A549 (cell line): ENCODE measurements at regions not wholly inside any gene's neighbourhood (a gene's known extent, or its start where the extent isn't known, plus 50 kb on each side); places are given as distances from the start of the nearest gene placed in this dataset.
A peak's percentile ranks its signal among the peaks of the same experiment; 100 is the strongest.
"Not testable (repeated sequence)": the region's sequence is repeated elsewhere in the genome, so short reads cannot be mapped to it uniquely, and the experiment has no call there.

Experiments used
- ATAC-seq, 2 experiments: fragments of 200-7000 bp in 1 of 2; fragments of >200 bp in 1 of 2; cut with Nextera tagmentation in 1 of 2; cut with Tn5 transposase in 1 of 2; 3 replicates each; pipeline versions ENCODE4 v1.8.0 to v1.9.1; 2018 to 2020; ENCODE audit warnings: mild to moderate bottlenecking in 1 of 2, moderate library complexity in 1 of 2
- CTCF ChIA-PET: fragments of 300-600 bp; sonication (Branson Sonifier 250); formaldehyde crosslinking; extraction: SDS; loops from one replicate; lab custom pipeline; 2021; ENCODE audit warnings: antibody characterized with exemption, inconsistent platforms; lab: Yijun Ruan, JAX
- POLR2A ChIA-PET: fragments of 350-600 bp; formaldehyde crosslinking; extraction: SDS; loops from one replicate; lab custom pipeline; 2021; ENCODE audit warnings: antibody characterized with exemption, inconsistent platforms; lab: Yijun Ruan, JAX
- DNase-seq, 2 experiments: peaks; one replicate each; pipeline versions ENCODE4 v3.0.0 to v3.0.0-alpha.2; 2011 to 2016; ENCODE audit warnings: low read depth in 1 of 2, low spot score in 1 of 2
- FAIRE-seq: peaks from 2 replicates; lab custom pipeline; 2011; peaks lifted over from hg19 to GRCh38; lab: Jason Lieb, UNC
- H3K27ac ChIP-seq, 2 experiments: fragments of >200 bp; sonication (Bioruptor Twin); formaldehyde crosslinking; 3 replicates each; pipeline ENCODE4 v1.5.1; 2016 to 2017
- H3K4me1 ChIP-seq: fragments of >200 bp; sonication (Bioruptor Twin); formaldehyde crosslinking; 3 replicates; pipeline ENCODE4 v1.6.1; 2016
- H3K4me2 ChIP-seq: fragments of >200 bp; sonication (Bioruptor Twin); formaldehyde crosslinking; 3 replicates; pipeline ENCODE4 v1.6.1; 2016
- H3K4me3 ChIP-seq: fragments of >200 bp; sonication (Bioruptor Twin); formaldehyde crosslinking; 3 replicates; pipeline ENCODE4 v1.5.1; 2016
- H3K9me3 ChIP-seq: fragments of >200 bp; sonication (Bioruptor Twin); formaldehyde crosslinking; 3 replicates; pipeline ENCODE4 v1.6.1; 2016
- ATOH8 ChIP-seq: fragments of 250-450 bp; sonication (Bioruptor Pico); IDR thresholded peaks from 2 replicates; pipeline ENCODE4 v1.5.0; 2020; ENCODE audit warnings: low read depth, mild to moderate bottlenecking, moderate library complexity
- BHLHE40 ChIP-seq: IDR thresholded peaks from 2 replicates; pipeline ENCODE4 v1.6.1; 2012; ENCODE audit warnings: low read depth, low read length, inconsistent platforms
- CHD2 ChIP-seq: fragments of 150-350 bp; IDR thresholded peaks from 2 replicates; pipeline ENCODE4 v1.6.1; 2014; ENCODE audit warnings: low read length; ENCODE audit not compliant: partially characterized antibody
- CHD4 ChIP-seq: fragments of 200-600 bp; sonication (generic); IDR thresholded peaks from 2 replicates; pipeline ENCODE4 v1.6.1; 2016; ENCODE audit warnings: antibody characterized with exemption, mild to moderate bottlenecking, borderline replicate concordance
- EP300 ChIP-seq, 2 experiments: fragments of >200 bp; sonication (Bioruptor Twin); formaldehyde crosslinking; IDR thresholded peaks; 2 replicates in 1 of 2; 3 replicates in 1 of 2; pipeline ENCODE4 v1.6.1; 2016 to 2017
- ESRRA ChIP-seq: fragments of 150-350 bp; IDR thresholded peaks from 2 replicates; pipeline ENCODE4 v1.6.1; 2014; ENCODE audit warnings: mild to moderate bottlenecking, low read length, borderline replicate concordance
- FOSL2 ChIP-seq, 2 experiments: fragments of 450-650 bp in 1 of 2; fragments of >200 bp in 1 of 2; sonication (Bioruptor Twin) in 1 of 2; formaldehyde crosslinking; IDR thresholded peaks; 2 replicates each; pipeline versions ENCODE4 v1.5.0 to v1.6.1; 2016 to 2020; ENCODE audit warnings: mild to moderate bottlenecking in 1 of 2, moderate library complexity in 1 of 2
- FOXS1 ChIP-seq: fragments of 250-450 bp; sonication (Bioruptor Pico); IDR thresholded peaks from 2 replicates; pipeline ENCODE4 v1.5.0; 2020; ENCODE audit warnings: mild to moderate bottlenecking, moderate library complexity
- GATA3 ChIP-seq: IDR thresholded peaks from 2 replicates; pipeline ENCODE4 v1.6.1; 2012; ENCODE audit warnings: borderline replicate concordance
- HES2 ChIP-seq: fragments of >200 bp; sonication (Bioruptor Twin); formaldehyde crosslinking; IDR thresholded peaks from 2 replicates; pipeline ENCODE4 v1.6.1; 2016
- HEYL ChIP-seq: fragments of 250-450 bp; sonication (Bioruptor Pico); IDR thresholded peaks from 2 replicates; pipeline ENCODE4 v1.8.0; 2021; ENCODE audit warnings: mild to moderate bottlenecking, moderate library complexity
- JUN ChIP-seq, 2 experiments: fragments of >200 bp; sonication (Bioruptor Twin); formaldehyde crosslinking; IDR thresholded peaks; 2 replicates in 1 of 2; 3 replicates in 1 of 2; pipeline ENCODE4 v1.6.1; 2016 to 2017
- MAFK ChIP-seq: fragments of 450-650 bp; IDR thresholded peaks from 2 replicates; pipeline ENCODE4 v1.6.1; 2014; ENCODE audit not compliant: partially characterized antibody
- MAX ChIP-seq: IDR thresholded peaks from 2 replicates; pipeline ENCODE4 v1.6.1; 2012
- MAZ ChIP-seq: fragments of 150-350 bp; IDR thresholded peaks from 2 replicates; pipeline ENCODE4 v1.6.1; 2014; ENCODE audit warnings: antibody characterized with exemption, low read depth, low read length, borderline replicate concordance
- MYC ChIP-seq: IDR thresholded peaks from 2 replicates; pipeline ENCODE4 v1.6.1; 2012; ENCODE audit warnings: mild to moderate bottlenecking, inconsistent platforms, low read length, improper control_type of control experiment, borderline replicate concordance
- NR3C1 ChIP-seq: fragments of >200 bp; sonication (Bioruptor Twin); formaldehyde crosslinking; IDR thresholded peaks from 3 replicates; pipeline ENCODE4 v1.6.1; 2017
- POLR2A ChIP-seq: IDR thresholded peaks from 2 replicates; pipeline ENCODE4 v1.6.1; 2012; ENCODE audit warnings: mild to moderate bottlenecking, low read length
- RARB ChIP-seq: fragments of 250-450 bp; sonication (Bioruptor Pico); IDR thresholded peaks from 2 replicates; pipeline ENCODE4 v1.8.0; 2021; ENCODE audit warnings: mild to moderate bottlenecking, moderate library complexity
- RCOR1 ChIP-seq: fragments of 150-350 bp; IDR thresholded peaks from 2 replicates; pipeline ENCODE4 v1.6.1; 2014; ENCODE audit warnings: antibody characterized with exemption, low read length, low read depth
- TFCP2L1 ChIP-seq: fragments of 250-450 bp; sonication (Bioruptor Pico); IDR thresholded peaks from 2 replicates; pipeline ENCODE4 v1.5.0; 2021; ENCODE audit warnings: mild to moderate bottlenecking
- TP53 ChIP-seq: fragments of 250-450 bp; sonication (Bioruptor Pico); IDR thresholded peaks from 2 replicates; pipeline ENCODE4 v1.5.0; 2021; ENCODE audit warnings: mild to moderate bottlenecking, moderate library complexity
- USF2 ChIP-seq: fragments of 450-650 bp; IDR thresholded peaks from 2 replicates; pipeline ENCODE4 v1.6.1; 2014; ENCODE audit warnings: antibody characterized with exemption
- ZC3H11A ChIP-seq: fragments of 450-650 bp; IDR thresholded peaks from 2 replicates; pipeline ENCODE4 v1.6.1; 2014; ENCODE audit warnings: antibody characterized with exemption, mild to moderate bottlenecking
- ZNF302 ChIP-seq: fragments of 250-450 bp; sonication (Bioruptor Pico); IDR thresholded peaks from 2 replicates; pipeline ENCODE4 v1.9.0; 2021; ENCODE audit warnings: inconsistent platforms, mild to moderate bottlenecking, moderate library complexity
- WGBS: methylation state at CpG from one replicate; pipeline ENCODE4 v1.1.6; 2017; ENCODE audit errors: missing lambda C conversion rate; 5-methylcytosine and 5-hydroxymethylcytosine counted together

GRCh38 chr2:207438414-207439126, 91.2 kb upstream of the CREB1 start:
- Histone ChIP-seq H3K9me3 (no peaks in the 10 kb centered on the region), H3K4me2 (no peak overlapping the region), H3K4me3 (no peak overlapping the region), H3K4me1 (no peaks in the 10 kb centered on the region), H3K27ac (no peak overlapping the region)
- FAIRE-seq (no peak), ATAC-seq (no peak), DNase-seq (no peak)
- TF ChIP-seq GATA3 (no peak), HES2 (no peak), FOXS1 (no peak), TFCP2L1 (no peak), MAFK (peak; percentile 60), TP53 (CRISPR knock-in tag) (no peak), ESRRA (no peak)
- 67% methylated on average over 3 of the region's 3 CpGs for WGBS
- CTCF ChIA-PET, result no interaction called here
- POLR2A ChIA-PET, result no interaction called here

- DNase-seq, H3K9me3 ChIP-seq, FAIRE-seq, H3K4me1 ChIP-seq, POLR2A ChIA-PET, ATAC-seq, H3K4me3 ChIP-seq, H3K4me2 ChIP-seq, H3K27ac ChIP-seq: not testable (repeated sequence)
- CTCF ChIA-PET, result interaction anchor here (0.5 to 1.0 kb wide), 2 partner anchors 33 to 155 kb away, joined by 3 to 4 read pairs; no protein-coding TSS in a partner anchor
Observed at GRCh38 chr2:207439881-207440280, 89.9 kb upstream of the CREB1 start.

- CTCF ChIA-PET, result no interaction called here
- no peak for TF ChIP-seq BHLHE40
- no peak for TF ChIP-seq JUN (IDR thresholded peaks at IDR 0.05)
- TF ChIP-seq POLR2A, result no peak
- no peak for TF ChIP-seq MYC
- no peak for TF ChIP-seq NR3C1
- no peak for TF ChIP-seq FOSL2 (IDR thresholded peaks at IDR 0.05)
- no peak for TF ChIP-seq FOSL2 (CRISPR knock-in tag; IDR thresholded peaks at IDR 0.05)
- TF ChIP-seq CHD4, result no peak
- TF ChIP-seq RCOR1, result no peak
- no peak for TF ChIP-seq ATOH8 (CRISPR knock-in tag)
- TF ChIP-seq MAX, result no peak
- TF ChIP-seq CHD2, result no peak
- TF ChIP-seq RARB (CRISPR knock-in tag), result no peak
- TF ChIP-seq ZC3H11A, result no peak
- no peak for TF ChIP-seq MAFK
- no peak for TF ChIP-seq ZNF302
- TF ChIP-seq HEYL (CRISPR knock-in tag), result no peak
- no peak for TF ChIP-seq FOXS1
- TF ChIP-seq EP300 (IDR thresholded peaks at IDR 0.05), result no peak
- TF ChIP-seq MAZ, result no peak
- TF ChIP-seq USF2, result no peak
- POLR2A ChIA-PET, result no interaction called here
- H3K4me1 ChIP-seq, result peaks cover 7% of the 10 kb centered on the region; the same call in 2 of the 3 replicates
- no peak overlapping the region for H3K27ac ChIP-seq
- DNase-seq, result no peak
- H3K9me3 ChIP-seq, result no peaks in the 10 kb centered on the region
- WGBS, result 69% methylated on average over 4 of the region's 4 CpGs
- no peak overlapping the region for H3K4me3 ChIP-seq
- H3K4me2 ChIP-seq, result no peak overlapping the region
- no peak for ATAC-seq
- no peak for FAIRE-seq
Observed at GRCh38 chr2:207444756-207445155, 85.0 kb upstream of the CREB1 start.
